ENCODE measurements at regions not wholly inside any gene's neighbourhood (a gene's known extent, or its start where the extent isn't known, plus 50 kb on each side); places are given as distances from the start of the nearest gene placed in this dataset.

- no peak overlapping the region for H3K14ac ChIP-seq (ENCODE audit: insufficient read length)
- CTCF ChIA-PET (ENCODE audit: partially characterized antibody), result no interaction called here
- no peak overlapping the region for H3K9ac ChIP-seq (replicated peaks in 1 of 4; ENCODE audit: extremely low read depth in 1 of 4, low read depth in 3 of 4, low read length in 3 of 4)
- no peak overlapping the region for H4K5ac ChIP-seq (ENCODE audit: insufficient read length, low read depth, low read length)
- FAIRE-seq (no peak), DNase-seq (ENCODE audit: low read depth in 1 of 2, low spot score in 2 of 2) (no peak)
- H3K36me3 ChIP-seq (ENCODE audit: control insufficient read depth in 2 of 4, insufficient read depth in 4 of 4, low read length in 3 of 4), result no peaks in the 10 kb centered on the region
- WGBS, 2 experiments (ENCODE audit: extremely low coverage in 1 of 2, insufficient coverage in 1 of 2, insufficient read length in 1 of 2, insufficient replicate concordance in 2 of 2, low coverage in 1 of 2, low lambda C conversion rate in 2 of 2, missing lambda C conversion rate in 1 of 2), result 83% methylated on average over 1 of the region's 1 CpG; no CpG with 5 or more reads in 1 of the 2 experiments
- no peak overlapping the region for H3K18ac ChIP-seq (ENCODE audit: extremely low read depth, low read length)
- no peak overlapping the region for H3K23ac ChIP-seq (ENCODE audit: insufficient read length)
- no peak overlapping the region for H2BK20ac ChIP-seq (ENCODE audit: low read length)
- no peak overlapping the region for H2BK15ac ChIP-seq (ENCODE audit: low read length)
- no peak overlapping the region for H4K8ac ChIP-seq (ENCODE audit: extremely low read depth, insufficient read depth, low read length)
- H2AK5ac ChIP-seq (ENCODE audit: low read depth, low read length), result no peak overlapping the region
- H3K23me2 ChIP-seq (ENCODE audit: low read depth, low read length), result no peaks in the 10 kb centered on the region
- H2AFZ ChIP-seq (ENCODE audit: low read length), result no peak overlapping the region
- no peak overlapping the region for H2BK120ac ChIP-seq (replicated peaks; ENCODE audit: low read depth, low read length)
- H3K27ac ChIP-seq (ENCODE audit: low read depth, low read length), result no peak overlapping the region
- no peaks in the 10 kb centered on the region for H3K79me1 ChIP-seq (ENCODE audit: low read depth, low read length)
- H3K27me3 ChIP-seq (replicated peaks in 1 of 4; ENCODE audit: control insufficient read depth in 3 of 4, extremely low read depth in 1 of 4, insufficient read depth in 3 of 4, low read length in 3 of 4), result no peaks in the 10 kb centered on the region
- no peaks in the 10 kb centered on the region for H3K4me1 ChIP-seq (replicated peaks in 1 of 4; ENCODE audit: control insufficient read depth in 3 of 4, insufficient read depth in 4 of 4, low read length in 3 of 4)
- H3K56ac ChIP-seq (replicated peaks; ENCODE audit: insufficient read length, low read depth, low read length), result no peak overlapping the region
- H3K79me2 ChIP-seq (ENCODE audit: control insufficient read depth in 1 of 2, insufficient read depth in 2 of 2, low read length in 2 of 2), result no peaks in the 10 kb centered on the region
- no peaks in the 10 kb centered on the region for H3K9me3 ChIP-seq (ENCODE audit: insufficient read depth in 2 of 2, low read depth in 1 of 2, low read length in 1 of 2)
- H3K4me3 ChIP-seq (ENCODE audit: extremely low read depth in 1 of 4, insufficient read depth in 2 of 4, low read depth in 3 of 4, low read length in 4 of 4), result no peak overlapping the region
- no peak overlapping the region for H2BK12ac ChIP-seq (ENCODE audit: low read depth, low read length)
- H4K91ac ChIP-seq (replicated peaks; ENCODE audit: insufficient read length, low read length), result no peak overlapping the region
- no peak overlapping the region for H3K4ac ChIP-seq (replicated peaks; ENCODE audit: insufficient read length, low read depth, low read length)
- POLR2A ChIA-PET (ENCODE audit: partially characterized antibody), result no interaction called here
- H4K20me1 ChIP-seq (replicated peaks in 1 of 2; ENCODE audit: control insufficient read depth in 1 of 2, insufficient read depth in 2 of 2, low read length in 2 of 2), result no peaks in the 10 kb centered on the region
- no peak overlapping the region for H3K4me2 ChIP-seq (ENCODE audit: insufficient read depth in 1 of 2, low read depth in 2 of 2, low read length in 2 of 2)
- H2BK5ac ChIP-seq (ENCODE audit: low read depth, low read length), result no peak overlapping the region
- no peak for TF ChIP-seq CTCF (IDR thresholded peaks at IDR 0.05; ENCODE audit: control extremely low read depth in 1 of 3, insufficient read depth in 1 of 3, low read depth in 1 of 3, low read length in 3 of 3)
- TF ChIP-seq TCF12 (IDR thresholded peaks at IDR 0.05; ENCODE audit: low read depth, low read length), result no peak
- no peak for TF ChIP-seq CTBP2 (IDR thresholded peaks at IDR 0.05; ENCODE audit: borderline replicate concordance, insufficient read depth, insufficient read length, low read length)
- no peak for TF ChIP-seq RXRA (IDR thresholded peaks at IDR 0.05; ENCODE audit: insufficient read depth, low read depth, low read length)
- TF ChIP-seq JUN (IDR thresholded peaks at IDR 0.05; ENCODE audit: low read depth, low read length), result no peak
- no peak for TF ChIP-seq MAFK (IDR thresholded peaks at IDR 0.05; ENCODE audit: low read depth, low read length)
- no peak for TF ChIP-seq CEBPB (IDR thresholded peaks at IDR 0.05; ENCODE audit: low read depth, low read length)
- no peak for TF ChIP-seq ASH2L (IDR thresholded peaks at IDR 0.05; ENCODE audit: low read length)
- TF ChIP-seq SRF (IDR thresholded peaks at IDR 0.05; ENCODE audit: low read depth, low read length), result no peak
- TF ChIP-seq POLR2AphosphoS5 (IDR thresholded peaks at IDR 0.05; ENCODE audit: low read depth, low read length), result no peak
- TF ChIP-seq ZNF274 (IDR thresholded peaks at IDR 0.05; ENCODE audit: borderline replicate concordance, extremely low read depth, low read length), result no peak
- no peak for TF ChIP-seq SAP30 (IDR thresholded peaks at IDR 0.05; ENCODE audit: insufficient read depth, insufficient replicate concordance, low read length)
- TF ChIP-seq MAX (IDR thresholded peaks at IDR 0.05), result no peak
These were observed 412.6 kb downstream of the KCNJ3 start for GRCh38 chr2:155111070-155111469.

Measured in H1 (cell line).